Endothelial cell of umbilical vein (primary cell): ENCODE measurements at regions not wholly inside any gene's neighbourhood (a gene's known extent, or its start where the extent isn't known, plus 50 kb on each side); places are given as distances from the start of the nearest gene placed in this dataset.

Experiments
- BruUV-seq: library from RNA; stranded (reverse); fragments of 400-500 nt; replicated peaks from 2 replicates; lab custom pipeline; 2021; lab: Mats Ljungman, UMichigan
- CTCF ChIA-PET: fragments of 300-600, 350-600 bp; sonication (Branson Sonifier 250); formaldehyde crosslinking; loops from one replicate; lab custom pipeline; 2021; ENCODE audit warnings: antibody characterized with exemption, inconsistent platforms; lab: Charles Lee
- POLR2A ChIA-PET: fragments of 300-600, 350-600 bp; sonication (Branson Sonifier 250); formaldehyde crosslinking; loops from one replicate; lab custom pipeline; 2021; ENCODE audit warnings: antibody characterized with exemption, inconsistent platforms; lab: Charles Lee
- DNase-seq: peaks from one replicate; pipeline ENCODE4 v3.0.0-alpha.2; 2011; ENCODE audit warnings: low read depth, low spot score
- FAIRE-seq: peaks from 2 replicates; lab custom pipeline; 2011; peaks lifted over from hg19 to GRCh38; lab: Jason Lieb, UNC
- H2AFZ ChIP-seq: 2 replicates; pipeline ENCODE4 v1.6.0; 2012; ENCODE audit warnings: low read depth, low read length, control low read depth, inconsistent platforms
- H3K27ac ChIP-seq: 2 replicates; pipeline ENCODE4 v1.5.1; 2011; ENCODE audit warnings: low read depth, mild to moderate bottlenecking, control low read depth, low read length, moderate library complexity; ENCODE audit not compliant: insufficient read depth
- H3K27me3 ChIP-seq, 2 experiments: 2 replicates each; pipeline versions ENCODE4 v1.6.0 to v1.6.1; 2011; ENCODE audit warnings: low read length in 2 of 2, mixed read lengths in 1 of 2; ENCODE audit not compliant: control insufficient read depth in 2 of 2, insufficient read depth in 2 of 2
- H3K36me3 ChIP-seq, 2 experiments: 2 replicates in 1 of 2; 3 replicates in 1 of 2; pipeline ENCODE4 v1.5.1; 2011; ENCODE audit warnings: low read length in 2 of 2, mild to moderate bottlenecking in 1 of 2, moderate library complexity in 1 of 2; ENCODE audit not compliant: control insufficient read depth in 2 of 2, insufficient read depth in 2 of 2; ENCODE audit errors: extremely low read depth in 1 of 2
- H3K4me1 ChIP-seq: 3 replicates; pipeline ENCODE4 v1.5.1; 2011; ENCODE audit warnings: mild to moderate bottlenecking, low read length; ENCODE audit not compliant: control insufficient read depth, insufficient read depth; ENCODE audit errors: extremely low read depth
- H3K4me2 ChIP-seq: 2 replicates; pipeline ENCODE4 v1.6.1; 2011; ENCODE audit warnings: low read length, control low read depth, mixed read lengths; ENCODE audit not compliant: insufficient read depth
- H3K4me3 ChIP-seq, 3 experiments: fragments of 200-600 bp in 1 of 3; sonication (generic), shearing (Covaris generic) in 1 of 3; replicated peaks in 1 of 3; 2 replicates each; pipeline ENCODE4 v1.5.1; 2011 to 2016; ENCODE audit warnings: control low read depth in 3 of 3, low read length in 3 of 3, mild to moderate bottlenecking in 2 of 3, inconsistent platforms in 1 of 3, low read depth in 1 of 3, moderate library complexity in 1 of 3; ENCODE audit not compliant: insufficient read depth in 1 of 3
- H3K79me2 ChIP-seq: 2 replicates; pipeline ENCODE4 v1.6.0; 2012; ENCODE audit warnings: low read length, inconsistent platforms; ENCODE audit not compliant: control insufficient read depth, insufficient read depth
- H3K9ac ChIP-seq: replicated peaks from 2 replicates; pipeline ENCODE3; 2011; ENCODE audit warnings: low read length, control low read depth; ENCODE audit not compliant: insufficient read depth; ENCODE audit errors: extremely low read depth
- H3K9me1 ChIP-seq: replicated peaks from 3 replicates; pipeline ENCODE4 v1.6.0; 2011; ENCODE audit warnings: mild to moderate bottlenecking, low read length; ENCODE audit not compliant: control insufficient read depth, insufficient read depth; ENCODE audit errors: extremely low read depth
- H3K9me3 ChIP-seq: replicated peaks from 2 replicates; pipeline ENCODE4 v1.5.1; 2012; ENCODE audit warnings: low read length, inconsistent platforms; ENCODE audit not compliant: control insufficient read depth, insufficient read depth
- H4K20me1 ChIP-seq: replicated peaks from 2 replicates; pipeline ENCODE3; 2011; ENCODE audit warnings: mild to moderate bottlenecking, low read length; ENCODE audit not compliant: control insufficient read depth, insufficient read depth; ENCODE audit errors: extremely low read depth
- CTCF ChIP-seq, 2 donors: IDR thresholded peaks; 1 replicate in 1 of 2; 2 replicates in 1 of 2; pipeline ENCODE4 v1.5.1; 2011; ENCODE audit warnings: low read length in 2 of 2, mild to moderate bottlenecking in 2 of 2, moderate library complexity in 2 of 2, control low read depth in 1 of 2, inconsistent platforms in 1 of 2, low read depth in 1 of 2; ENCODE audit not compliant: insufficient read depth in 1 of 2; ENCODE audit errors: extremely low read depth in 1 of 2
- EZH2 ChIP-seq: IDR thresholded peaks from 2 replicates; pipeline ENCODE4 v1.6.1; 2012; ENCODE audit warnings: borderline replicate concordance, low read depth, mild to moderate bottlenecking, moderate library complexity, low read length, inconsistent platforms; ENCODE audit not compliant: severe bottlenecking
- FOS ChIP-seq: IDR thresholded peaks from 2 replicates; pipeline ENCODE4 v1.6.1; 2011; ENCODE audit warnings: mild to moderate bottlenecking, low read length, moderate library complexity, borderline replicate concordance; ENCODE audit not compliant: insufficient read depth
- GATA2 ChIP-seq: IDR thresholded peaks from 2 replicates; pipeline ENCODE4 v1.7.0; 2011; ENCODE audit warnings: low read depth, mild to moderate bottlenecking, moderate library complexity, mixed read lengths, low read length; ENCODE audit not compliant: insufficient read length, insufficient read depth
- JUN ChIP-seq: IDR thresholded peaks from 2 replicates; pipeline ENCODE4 v1.6.1; 2011; ENCODE audit warnings: borderline replicate concordance, low read depth; ENCODE audit not compliant: insufficient read length, insufficient read depth
- MAX ChIP-seq: IDR thresholded peaks from 2 replicates; pipeline ENCODE4 v1.6.1; 2011; ENCODE audit not compliant: insufficient read depth, insufficient read length
- MYC ChIP-seq: IDR thresholded peaks from one replicate; pipeline ENCODE4 v1.6.1; 2011; ENCODE audit warnings: mild to moderate bottlenecking, low read depth, low read length
- POLR2A ChIP-seq: IDR thresholded peaks from 2 replicates; pipeline ENCODE4 v1.6.1; 2012; ENCODE audit warnings: low read depth, mild to moderate bottlenecking, control low read depth, low read length
- POLR2AphosphoS5 ChIP-seq: IDR thresholded peaks from 2 replicates; pipeline ENCODE4 v1.6.1; 2012; ENCODE audit warnings: low read depth, mild to moderate bottlenecking, control low read depth, low read length, moderate library complexity; ENCODE audit not compliant: insufficient read depth
- dilution Hi-C: fragments of 300-500 bp; cut with MboI; formaldehyde crosslinking; loops from one replicate; pipeline ENCODE4 v1.15.0; 2019; ENCODE audit warnings: low sequenced_read_pairs; ENCODE audit not compliant: extremely low pct_ligation_motif_present
- intact Hi-C: fragments of 100-400 bp; cut with micrococcal nuclease; formaldehyde crosslinking; loops from one replicate; pipeline ENCODE4 v1.10.0; 2022

- Histone ChIP-seq H3K9me3 (peaks cover 3% of the 10 kb centered on the region), H3K4me2 (no peak overlapping the region), H3K9me1 (no peaks in the 10 kb centered on the region), H3K36me3 (no peaks in the 10 kb centered on the region), H4K20me1 (no peaks in the 10 kb centered on the region), H3K27me3 (no peaks in the 10 kb centered on the region), H2AFZ (no peak overlapping the region), H3K27ac (no peak overlapping the region), H3K4me1 (no peaks in the 10 kb centered on the region), H3K79me2 (no peaks in the 10 kb centered on the region), H3K4me3 (no peak overlapping the region), H3K9ac (no peak overlapping the region)
- intact Hi-C loops (no loop called here), dilution Hi-C loops (no loop called here)
- CTCF ChIA-PET = no interaction called here
- no peak for DNase-seq
- TF ChIP-seq EZH2 (no peak), JUN (no peak)
- POLR2A ChIA-PET = no interaction called here
- no TSS peak for BruUV-seq
- FAIRE-seq = no peak
Observed at GRCh38 chr16:17770104-17770503, 299.3 kb upstream of the XYLT1 start.

- Histone ChIP-seq H3K9ac (no peak overlapping the region), H3K36me3 (no peaks in the 10 kb centered on the region), H2AFZ (no peak overlapping the region), H3K79me2 (no peaks in the 10 kb centered on the region), H3K4me1 (no peaks in the 10 kb centered on the region), H4K20me1 (no peaks in the 10 kb centered on the region), H3K4me3 (no peak overlapping the region), H3K4me2 (no peak overlapping the region), H3K9me3 (peaks cover 3% of the 10 kb centered on the region), H3K27ac (no peak overlapping the region), H3K9me1 (no peaks in the 10 kb centered on the region), H3K27me3 (no peaks in the 10 kb centered on the region)
- no TSS peak for BruUV-seq
- FAIRE-seq (no peak), DNase-seq (no peak)
- ChIA-PET POLR2A (no interaction called here), CTCF (no interaction called here)
- dilution Hi-C loops = no loop called here
- TF ChIP-seq MYC = no peak
- no peak for TF ChIP-seq CTCF (IDR thresholded peaks at IDR 0.05; ENCODE audit: extremely low read depth in 1 of 2, insufficient read depth in 1 of 2, low read depth in 1 of 2, low read length in 2 of 2)
- no peak for TF ChIP-seq POLR2A
- TF ChIP-seq POLR2AphosphoS5 = no peak
- TF ChIP-seq GATA2 = no peak
- TF ChIP-seq JUN = no peak
- no peak for TF ChIP-seq MAX
- no peak for TF ChIP-seq EZH2
- no peak for TF ChIP-seq FOS
- intact Hi-C loops = no loop called here
Observed at GRCh38 chr16:17769065-17769464, 298.3 kb upstream of the XYLT1 start.
